ENCODE measurements at regions not wholly inside any gene's neighbourhood (a gene's known extent, or its start where the extent isn't known, plus 50 kb on each side); places are given as distances from the start of the nearest gene placed in this dataset.

DNA sequence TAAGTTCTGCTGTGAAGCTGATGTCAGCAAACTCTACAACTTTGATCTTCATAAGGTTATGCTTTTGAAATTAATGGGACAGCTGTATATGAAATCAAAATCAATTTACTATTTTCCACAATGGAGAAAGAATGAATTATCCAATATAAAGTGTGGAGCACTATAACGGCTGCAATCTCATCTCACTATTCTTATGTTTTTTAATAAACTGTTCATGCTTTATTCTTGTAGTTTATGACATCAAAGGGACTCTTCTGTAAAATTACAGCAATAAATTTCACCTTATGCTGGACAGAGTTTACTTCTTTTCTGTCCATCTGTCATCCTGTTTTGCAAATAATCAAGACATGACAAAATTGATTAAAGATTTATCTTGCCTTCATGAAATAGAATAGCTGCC lies 192.5 kb downstream of the TECRL start:
- no peak for DNase-seq
- H3K27me3 ChIP-seq (ENCODE audit: control insufficient read depth, insufficient read depth, low read length): no peaks in the 10 kb centered on the region
- no peak overlapping the region for H3K4me3 ChIP-seq (ENCODE audit: low read length)
- no peak overlapping the region for H3K27ac ChIP-seq (ENCODE audit: low read length)
- no peaks in the 10 kb centered on the region for H3K9me3 ChIP-seq (ENCODE audit: control insufficient read depth, low read depth, low read length)
- no peaks in the 10 kb centered on the region for H3K36me3 ChIP-seq (ENCODE audit: control insufficient read depth, insufficient read depth, low read length)
- WGBS (ENCODE audit: insufficient coverage, low lambda C conversion rate): 100% methylated on average over 1 of the region's 1 CpG
- H3K4me1 ChIP-seq (ENCODE audit: control insufficient read depth, insufficient read depth, low read length): no peaks in the 10 kb centered on the region

DNA sequence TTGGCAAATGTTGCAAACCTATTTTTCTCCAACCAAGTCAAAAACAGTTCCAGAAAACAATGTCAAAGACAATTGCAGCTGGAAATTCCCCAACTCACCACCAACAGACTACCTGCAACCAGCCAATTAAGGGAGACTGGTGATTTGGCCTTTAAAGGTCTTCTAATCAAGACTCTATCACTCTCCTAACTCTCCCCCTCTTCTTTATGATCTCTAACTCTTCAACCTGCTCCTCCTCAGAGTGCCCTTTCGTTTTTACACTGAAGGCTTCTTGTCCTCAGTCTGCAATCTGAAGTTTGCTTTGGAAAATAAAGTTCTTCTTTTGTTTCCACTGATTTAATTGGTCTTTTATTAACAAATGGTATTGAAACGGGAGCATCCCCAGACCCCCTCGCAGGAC lies 203.9 kb downstream of the TECRL start:
- Histone ChIP-seq H3K27me3 (ENCODE audit: control insufficient read depth, insufficient read depth, low read length) (no peaks in the 10 kb centered on the region), H3K36me3 (ENCODE audit: control insufficient read depth, insufficient read depth, low read length) (no peaks in the 10 kb centered on the region), H3K4me3 (ENCODE audit: low read length) (no peak overlapping the region), H3K27ac (ENCODE audit: low read length) (no peak overlapping the region), H3K9me3 (ENCODE audit: control insufficient read depth, low read depth, low read length) (peaks cover 8% of the 10 kb centered on the region), H3K4me1 (ENCODE audit: control insufficient read depth, insufficient read depth, low read length) (no peaks in the 10 kb centered on the region)
- 60% methylated on average over 1 of the region's 3 CpGs for WGBS (ENCODE audit: insufficient coverage, low lambda C conversion rate)
- no peak for DNase-seq

DNA sequence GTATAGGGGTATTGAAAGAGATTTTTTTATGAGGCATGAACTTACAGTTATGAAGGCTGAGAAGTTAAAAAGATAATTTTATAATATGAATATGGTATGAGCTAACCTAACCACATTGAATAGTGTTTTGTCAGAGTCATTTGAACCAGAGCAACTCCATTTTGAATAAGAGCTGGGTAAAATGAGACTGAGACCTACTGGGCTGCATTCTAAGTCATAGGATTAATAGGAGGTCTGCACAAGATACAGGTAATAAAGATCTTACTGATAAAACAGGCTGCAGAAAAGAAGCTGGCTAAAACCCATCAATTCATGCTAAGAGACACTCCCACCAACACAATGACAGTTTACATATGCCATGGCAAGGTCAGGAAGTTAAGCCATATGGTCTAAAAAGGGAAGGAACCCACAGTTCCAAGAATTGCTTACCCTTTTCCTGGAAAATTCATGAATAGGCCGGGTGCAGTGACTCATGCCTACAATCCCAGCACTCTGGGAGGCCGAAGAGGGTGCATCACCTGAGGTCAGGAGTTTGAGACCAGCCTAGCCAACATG lies 209.2 kb downstream of the TECRL start:
- Histone ChIP-seq H3K4me1 (ENCODE audit: control insufficient read depth, insufficient read depth, low read length) (no peaks in the 10 kb centered on the region), H3K4me3 (ENCODE audit: low read length) (no peak overlapping the region), H3K9me3 (ENCODE audit: control insufficient read depth, low read depth, low read length) (no peaks in the 10 kb centered on the region), H3K27me3 (ENCODE audit: control insufficient read depth, insufficient read depth, low read length) (no peaks in the 10 kb centered on the region), H3K27ac (ENCODE audit: low read length) (no peak overlapping the region), H3K36me3 (ENCODE audit: control insufficient read depth, insufficient read depth, low read length) (no peaks in the 10 kb centered on the region)
- WGBS (ENCODE audit: insufficient coverage, low lambda C conversion rate): no CpG with 5 or more reads among the region's 2 CpGs
- DNase-seq: no peak

DNA sequence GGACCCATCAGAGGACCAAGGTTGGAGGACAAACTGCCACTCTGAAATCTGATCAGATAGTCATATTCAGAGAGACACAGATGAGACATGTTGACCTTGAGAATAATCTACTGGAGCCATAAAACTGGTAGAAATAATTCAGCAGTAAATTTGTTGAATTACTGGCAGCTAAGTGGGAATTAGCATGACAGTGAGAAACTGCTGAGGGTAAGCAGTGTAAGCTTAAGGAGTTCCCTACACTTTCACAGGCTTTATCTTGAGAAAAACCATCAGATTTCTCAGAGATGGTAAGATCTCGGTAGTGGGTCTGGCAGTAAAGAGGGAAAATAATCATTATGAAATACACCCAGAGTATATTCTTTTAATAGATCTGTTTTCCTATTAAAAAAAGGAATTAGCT lies 213.7 kb downstream of the TECRL start:
- Histone ChIP-seq H3K4me3 (ENCODE audit: low read length) (no peak overlapping the region), H3K9me3 (ENCODE audit: control insufficient read depth, low read depth, low read length) (no peaks in the 10 kb centered on the region), H3K27me3 (ENCODE audit: control insufficient read depth, insufficient read depth, low read length) (no peaks in the 10 kb centered on the region), H3K27ac (ENCODE audit: low read length) (no peak overlapping the region), H3K36me3 (ENCODE audit: control insufficient read depth, insufficient read depth, low read length) (no peaks in the 10 kb centered on the region), H3K4me1 (ENCODE audit: control insufficient read depth, insufficient read depth, low read length) (no peaks in the 10 kb centered on the region)
- no peak for DNase-seq
- 60% methylated on average over 1 of the region's 1 CpG for WGBS (ENCODE audit: insufficient coverage, low lambda C conversion rate)

DNA sequence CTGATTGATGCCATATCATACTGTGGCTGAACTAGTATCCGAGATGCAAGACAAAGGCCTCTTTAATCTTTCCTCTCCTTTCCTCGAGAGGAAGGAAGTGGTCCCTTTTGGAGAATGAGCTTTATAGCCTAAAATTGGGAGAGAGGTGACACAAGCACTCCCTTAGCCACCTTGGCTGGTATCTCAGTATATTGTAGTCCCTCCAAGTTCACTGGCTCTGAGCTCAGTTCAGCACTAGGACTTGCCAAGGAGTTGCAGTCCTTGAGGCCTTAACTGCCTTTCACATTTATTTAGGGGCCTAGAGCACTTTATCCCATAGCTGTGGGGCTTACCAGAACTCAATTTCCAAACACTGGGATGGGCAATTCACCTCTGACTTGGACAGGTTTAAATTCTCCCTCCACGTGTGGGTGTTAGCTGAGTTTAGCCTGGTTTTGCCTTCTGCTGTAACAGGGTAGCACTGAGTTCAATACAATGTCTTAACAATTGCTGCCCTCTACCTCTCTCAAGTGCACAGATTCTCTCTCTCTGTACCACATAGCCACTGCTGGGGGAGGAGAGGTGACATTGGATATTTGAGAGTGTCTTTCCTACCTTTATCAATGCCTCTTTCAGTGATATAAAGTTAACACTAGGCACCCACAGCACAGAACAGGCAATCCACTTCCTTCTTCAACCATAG lies 216.4 kb downstream of the TECRL start:
- no peaks in the 10 kb centered on the region for H3K4me1 ChIP-seq (ENCODE audit: control insufficient read depth, insufficient read depth, low read length)
- H3K9me3 ChIP-seq (ENCODE audit: control insufficient read depth, low read depth, low read length): no peaks in the 10 kb centered on the region
- WGBS (ENCODE audit: insufficient coverage, low lambda C conversion rate): no CpG with 5 or more reads among the region's 3 CpGs
- DNase-seq: no peak
- H3K27ac ChIP-seq (ENCODE audit: low read length): no peak overlapping the region
- H3K4me3 ChIP-seq (ENCODE audit: low read length): no peak overlapping the region
- H3K27me3 ChIP-seq (ENCODE audit: control insufficient read depth, insufficient read depth, low read length): no peaks in the 10 kb centered on the region
- H3K36me3 ChIP-seq (ENCODE audit: control insufficient read depth, insufficient read depth, low read length): no peaks in the 10 kb centered on the region

DNA sequence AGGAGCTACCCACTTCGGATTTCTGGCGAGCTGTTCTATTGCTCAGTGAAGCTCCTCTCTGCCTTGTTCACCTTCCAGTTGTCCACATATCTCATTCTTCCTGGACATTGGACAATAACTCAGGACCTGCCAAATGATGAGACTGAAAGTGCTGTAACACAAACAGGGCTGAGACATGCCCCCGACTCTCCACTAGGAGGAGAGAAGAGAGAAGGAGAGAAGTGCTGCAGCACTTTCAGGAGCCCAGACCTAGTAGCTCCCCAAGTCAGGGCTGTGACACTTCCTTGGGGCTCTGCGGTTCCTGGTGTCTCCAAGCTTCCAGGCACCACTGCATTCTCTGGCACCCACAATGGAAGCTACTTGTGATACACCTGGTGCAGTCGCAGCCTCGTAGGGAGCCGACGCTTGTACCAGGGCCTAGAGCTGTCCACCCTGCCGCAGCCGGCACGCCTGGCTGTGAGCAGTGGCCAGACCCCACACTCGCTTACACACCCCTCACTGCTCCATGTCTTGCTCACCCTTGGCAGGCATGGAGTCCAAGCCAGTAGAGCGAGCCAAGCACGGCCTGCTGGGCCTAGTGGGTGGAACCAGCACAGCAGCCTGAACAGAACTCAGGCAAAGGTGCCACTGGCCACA lies 234.9 kb downstream of the TECRL start:
- WGBS (ENCODE audit: insufficient coverage, low lambda C conversion rate): no CpG with 5 or more reads among the region's 14 CpGs

DNA sequence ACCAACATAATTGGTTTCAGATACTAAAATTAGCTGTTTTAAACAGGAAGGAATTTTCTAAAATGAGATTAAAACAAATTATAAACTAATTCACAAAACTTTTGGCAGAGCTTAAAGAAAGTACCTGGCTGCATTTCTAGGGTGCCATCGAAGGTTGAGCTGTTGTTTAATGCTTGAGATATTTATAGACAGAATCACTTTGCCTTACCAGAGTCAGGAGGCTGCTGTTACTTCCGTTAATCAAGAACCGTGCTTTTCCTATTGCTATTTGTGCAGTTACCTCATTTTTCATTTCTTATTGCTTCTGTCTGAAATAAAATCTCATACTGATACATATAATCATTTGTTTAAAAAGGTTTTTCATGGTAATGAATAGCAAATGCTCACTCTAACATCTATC lies 242.9 kb downstream of the TECRL start:
- 88% methylated on average over 2 of the region's 3 CpGs for WGBS (ENCODE audit: insufficient coverage, low lambda C conversion rate)
- H3K36me3 ChIP-seq (ENCODE audit: control insufficient read depth, insufficient read depth, low read length): no peaks in the 10 kb centered on the region

More for the DNA sequence above, 234.9 kb downstream of the TECRL start:
- no peaks in the 10 kb centered on the region for H3K27me3 ChIP-seq (ENCODE audit: control insufficient read depth, insufficient read depth, low read length)
- peaks cover 7% of the 10 kb centered on the region for H3K9me3 ChIP-seq (ENCODE audit: control insufficient read depth, low read depth, low read length)
- H3K4me3 ChIP-seq (ENCODE audit: low read length): no peak overlapping the region
- no peak overlapping the region for H3K27ac ChIP-seq (ENCODE audit: low read length)
- DNase-seq: no peak
- no peaks in the 10 kb centered on the region for H3K36me3 ChIP-seq (ENCODE audit: control insufficient read depth, insufficient read depth, low read length)
- H3K4me1 ChIP-seq (ENCODE audit: control insufficient read depth, insufficient read depth, low read length): no peaks in the 10 kb centered on the region

DNA sequence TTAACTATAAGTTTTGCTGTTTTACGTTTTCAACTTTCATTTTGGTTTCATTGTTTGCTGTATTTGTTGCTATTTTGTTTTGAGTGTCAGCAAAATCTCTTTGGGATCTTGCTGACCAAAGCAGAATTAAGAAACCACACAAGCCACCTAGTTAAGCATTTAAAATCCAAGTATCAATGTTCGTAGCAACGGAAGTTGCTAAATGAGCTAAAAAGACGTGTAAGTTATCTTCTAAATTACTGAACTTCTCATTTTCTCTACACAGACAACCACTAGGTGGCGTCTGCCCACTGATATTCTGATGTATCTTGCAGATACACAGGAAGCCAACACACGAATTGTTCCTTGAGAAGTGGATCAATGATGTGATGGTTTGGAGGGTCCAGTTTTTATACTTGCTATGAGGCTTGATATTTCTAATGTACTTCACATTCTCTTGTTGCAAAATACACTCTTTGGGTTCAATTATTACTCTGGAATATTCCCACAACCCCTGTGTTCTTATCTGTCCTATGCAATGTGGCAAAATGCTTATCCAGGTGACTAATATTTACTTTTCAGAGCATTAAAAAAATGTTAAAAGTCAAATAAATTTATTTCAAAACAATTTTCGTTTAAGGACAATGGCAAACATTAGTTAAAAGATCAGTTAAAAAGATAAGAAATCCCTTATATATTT lies 250.5 kb downstream of the TECRL start:
- Histone ChIP-seq H3K27me3 (ENCODE audit: control insufficient read depth, insufficient read depth, low read length) (no peaks in the 10 kb centered on the region), H3K4me1 (ENCODE audit: control insufficient read depth, insufficient read depth, low read length) (no peaks in the 10 kb centered on the region), H3K9me3 (ENCODE audit: control insufficient read depth, low read depth, low read length) (no peaks in the 10 kb centered on the region), H3K27ac (ENCODE audit: low read length) (no peak overlapping the region), H3K36me3 (ENCODE audit: control insufficient read depth, insufficient read depth, low read length) (no peaks in the 10 kb centered on the region), H3K4me3 (ENCODE audit: low read length) (no peak overlapping the region)
- 15% methylated on average over 4 of the region's 7 CpGs for WGBS (ENCODE audit: insufficient coverage, low lambda C conversion rate)
- DNase-seq: peak; percentile 13 to 16

More for the DNA sequence above, 242.9 kb downstream of the TECRL start:
- no peaks in the 10 kb centered on the region for H3K27me3 ChIP-seq (ENCODE audit: control insufficient read depth, insufficient read depth, low read length)
- DNase-seq: no peak
- H3K27ac ChIP-seq (ENCODE audit: low read length): no peak overlapping the region
- H3K9me3 ChIP-seq (ENCODE audit: control insufficient read depth, low read depth, low read length): no peaks in the 10 kb centered on the region
- H3K4me3 ChIP-seq (ENCODE audit: low read length): no peak overlapping the region
- no peaks in the 10 kb centered on the region for H3K4me1 ChIP-seq (ENCODE audit: control insufficient read depth, insufficient read depth, low read length)

DNA sequence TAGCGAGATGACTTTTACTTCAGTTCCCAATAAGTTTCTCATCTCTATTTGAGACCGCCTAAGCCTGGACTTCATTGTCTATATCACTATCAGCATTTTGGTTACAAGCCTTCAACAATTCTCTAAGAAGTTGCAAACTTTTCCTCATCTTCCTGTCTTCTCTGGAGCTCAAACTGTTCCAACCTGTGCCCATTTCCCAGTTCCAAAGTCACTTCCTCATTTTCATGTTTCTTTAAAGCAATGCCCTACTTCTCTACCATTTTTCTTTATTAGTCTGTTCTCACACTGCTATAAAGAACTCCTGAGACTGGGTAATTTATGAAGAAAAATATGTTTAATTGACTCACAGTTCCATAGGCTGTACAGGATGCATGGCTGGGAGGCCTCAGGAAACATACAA lies 251.9 kb downstream of the TECRL start:
- no peaks in the 10 kb centered on the region for H3K36me3 ChIP-seq (ENCODE audit: control insufficient read depth, insufficient read depth, low read length)
- no peaks in the 10 kb centered on the region for H3K4me1 ChIP-seq (ENCODE audit: control insufficient read depth, insufficient read depth, low read length)
- H3K9me3 ChIP-seq (ENCODE audit: control insufficient read depth, low read depth, low read length): no peaks in the 10 kb centered on the region
- 67% methylated on average over 2 of the region's 2 CpGs for WGBS (ENCODE audit: insufficient coverage, low lambda C conversion rate)
- H3K4me3 ChIP-seq (ENCODE audit: low read length): no peak overlapping the region
- H3K27ac ChIP-seq (ENCODE audit: low read length): no peak overlapping the region
- no peak for DNase-seq
- H3K27me3 ChIP-seq (ENCODE audit: control insufficient read depth, insufficient read depth, low read length): no peaks in the 10 kb centered on the region

DNA sequence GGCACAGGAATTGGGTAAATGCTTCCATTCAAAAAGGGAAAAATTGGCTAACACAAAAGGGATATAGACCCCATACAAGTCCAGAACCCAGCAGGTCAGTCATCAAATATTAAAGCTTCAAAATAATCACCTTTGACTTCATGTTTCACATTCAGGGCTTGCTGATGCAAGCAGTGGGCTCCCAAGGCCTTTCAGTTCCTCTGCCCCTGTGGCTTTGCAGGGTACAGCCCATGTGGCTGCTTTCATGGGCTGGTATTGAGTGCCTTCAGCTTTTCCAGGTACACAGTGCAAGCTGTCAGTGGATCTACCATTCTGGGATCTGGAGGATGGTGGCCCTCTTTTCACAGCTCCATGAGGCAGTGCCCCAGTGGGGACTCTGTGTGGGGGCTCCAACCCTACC lies 253.0 kb downstream of the TECRL start:
- H3K4me1 ChIP-seq (ENCODE audit: control insufficient read depth, insufficient read depth, low read length): no peaks in the 10 kb centered on the region
- H3K4me3 ChIP-seq (ENCODE audit: low read length): no peak overlapping the region
- no peak for DNase-seq
- H3K27ac ChIP-seq (ENCODE audit: low read length): no peak overlapping the region
- H3K27me3 ChIP-seq (ENCODE audit: control insufficient read depth, insufficient read depth, low read length): no peaks in the 10 kb centered on the region
- no peaks in the 10 kb centered on the region for H3K36me3 ChIP-seq (ENCODE audit: control insufficient read depth, insufficient read depth, low read length)
- no peaks in the 10 kb centered on the region for H3K9me3 ChIP-seq (ENCODE audit: control insufficient read depth, low read depth, low read length)
